ENCODE measurements at regions not wholly inside any gene's neighbourhood (a gene's known extent, or its start where the extent isn't known, plus 50 kb on each side); places are given as distances from the start of the nearest gene placed in this dataset.
"Not testable (repeated sequence)": the region's sequence is repeated elsewhere in the genome, so short reads cannot be mapped to it uniquely, and the experiment has no call there.

DNA sequence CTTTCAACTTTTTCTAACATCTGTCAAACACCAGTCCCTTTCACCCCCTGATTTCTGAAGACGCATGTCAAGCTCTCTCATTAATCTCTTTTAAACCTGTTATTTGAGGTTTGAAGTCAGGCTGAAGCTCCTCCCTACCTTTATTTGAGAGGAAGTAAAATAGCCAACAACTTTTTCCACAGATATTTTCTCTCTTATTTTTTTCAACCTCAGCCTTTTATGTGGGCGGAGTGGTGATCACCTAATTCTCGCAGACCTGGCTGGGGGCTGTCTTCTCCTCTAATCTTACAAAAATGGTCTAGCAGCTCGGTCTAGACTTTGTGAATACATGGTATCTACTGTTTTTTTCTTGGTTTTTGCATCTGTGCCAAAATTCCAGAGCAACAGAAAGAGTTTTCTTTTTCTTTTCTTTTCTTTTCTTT lies 395.7 kb upstream of the ACTBL2 start:
- TF ChIP-seq, protein P1, sequence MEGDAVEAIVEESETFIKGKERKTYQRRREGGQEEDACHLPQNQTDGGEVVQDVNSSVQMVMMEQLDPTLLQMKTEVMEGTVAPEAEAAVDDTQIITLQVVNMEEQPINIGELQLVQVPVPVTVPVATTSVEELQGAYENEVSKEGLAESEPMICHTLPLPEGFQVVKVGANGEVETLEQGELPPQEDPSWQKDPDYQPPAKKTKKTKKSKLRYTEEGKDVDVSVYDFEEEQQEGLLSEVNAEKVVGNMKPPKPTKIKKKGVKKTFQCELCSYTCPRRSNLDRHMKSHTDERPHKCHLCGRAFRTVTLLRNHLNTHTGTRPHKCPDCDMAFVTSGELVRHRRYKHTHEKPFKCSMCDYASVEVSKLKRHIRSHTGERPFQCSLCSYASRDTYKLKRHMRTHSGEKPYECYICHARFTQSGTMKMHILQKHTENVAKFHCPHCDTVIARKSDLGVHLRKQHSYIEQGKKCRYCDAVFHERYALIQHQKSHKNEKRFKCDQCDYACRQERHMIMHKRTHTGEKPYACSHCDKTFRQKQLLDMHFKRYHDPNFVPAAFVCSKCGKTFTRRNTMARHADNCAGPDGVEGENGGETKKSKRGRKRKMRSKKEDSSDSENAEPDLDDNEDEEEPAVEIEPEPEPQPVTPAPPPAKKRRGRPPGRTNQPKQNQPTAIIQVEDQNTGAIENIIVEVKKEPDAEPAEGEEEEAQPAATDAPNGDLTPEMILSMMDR (IDR thresholded peaks at IDR 0.05; ENCODE audit: extremely low read depth, missing control alignments) = no peak
- no peak for DNase-seq (ENCODE audit: low spot score)

- no peak for DNase-seq (ENCODE audit: low spot score)
- TF ChIP-seq, protein P1 (IDR thresholded peaks at IDR 0.05; ENCODE audit: extremely low read depth, missing control alignments) = no peak
These were observed 388.9 kb upstream of the ACTBL2 start for GRCh38 chr5:57871496-57871895.

DNA sequence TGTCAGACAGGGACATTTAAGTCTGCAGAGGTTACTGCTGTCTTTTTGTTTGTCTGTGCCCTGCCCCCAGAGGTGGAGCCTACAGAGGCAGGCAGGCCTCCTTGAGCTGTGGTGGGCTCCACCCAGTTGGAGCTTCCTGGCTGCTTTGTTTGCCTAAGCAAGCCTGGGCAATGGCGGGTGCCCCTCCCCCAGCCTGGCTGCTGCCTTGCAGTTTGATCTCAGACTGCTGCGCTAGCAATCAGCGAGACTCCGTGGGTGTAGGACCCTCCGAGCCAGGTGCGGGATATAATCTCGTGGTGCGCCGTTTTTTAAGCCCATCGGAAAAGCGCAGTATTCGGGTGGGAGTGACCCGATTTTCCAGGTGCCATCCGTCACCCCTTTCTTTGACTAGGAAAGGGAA lies 387.7 kb upstream of the ACTBL2 start:
- not testable (repeated sequence) for DNase-seq (ENCODE audit: low spot score)

DNA sequence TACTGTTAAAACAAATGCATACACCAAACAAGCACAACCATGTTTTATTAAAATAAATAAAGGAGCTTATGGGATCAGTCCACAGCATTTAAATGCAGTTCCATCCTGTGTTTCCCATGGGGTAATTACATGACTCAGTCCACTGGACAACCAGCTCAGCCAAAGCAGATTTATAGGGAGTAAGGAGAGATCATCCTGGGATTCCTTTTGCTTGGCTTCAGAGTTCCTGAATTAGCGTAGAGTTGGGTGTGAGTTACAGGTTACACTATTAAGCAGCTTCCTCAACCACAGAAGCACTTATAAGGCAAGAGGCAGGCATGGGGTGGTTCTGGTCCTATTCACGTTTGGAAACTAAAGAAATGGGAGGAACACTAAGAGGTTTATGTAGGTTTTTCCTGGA lies 381.1 kb upstream of the ACTBL2 start:
- TF ChIP-seq, protein P1 (IDR thresholded peaks at IDR 0.05; ENCODE audit: extremely low read depth, missing control alignments) = no peak
- no peak for DNase-seq (ENCODE audit: low spot score)

DNA sequence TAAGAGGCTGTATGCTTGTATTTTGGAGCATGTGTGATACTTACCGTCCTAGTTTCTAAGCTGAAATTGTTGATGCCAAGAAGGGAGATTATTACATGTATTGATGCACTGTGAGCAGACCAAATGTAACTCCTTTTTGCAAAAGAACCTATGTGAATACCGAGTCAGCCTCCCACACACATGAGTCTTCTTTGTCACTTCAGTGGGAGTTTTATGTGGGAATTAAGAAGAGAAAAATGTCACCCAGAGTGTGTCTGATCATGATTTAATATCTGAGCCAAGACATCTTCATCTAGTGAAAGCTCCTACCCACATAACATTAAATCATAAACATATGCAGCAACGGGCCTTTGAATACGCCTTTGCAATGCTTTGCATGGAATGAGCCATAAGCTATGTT lies 380.3 kb upstream of the ACTBL2 start:
- TF ChIP-seq, protein P1 (IDR thresholded peaks at IDR 0.05; ENCODE audit: extremely low read depth, missing control alignments) = no peak
- DNase-seq (ENCODE audit: low spot score) = no peak

GRCh38 chr5:57862471-57862911 lies 379.9 kb upstream of the ACTBL2 start:
- DNase-seq (ENCODE audit: low spot score) = no peak
- TF ChIP-seq, protein P1 (IDR thresholded peaks at IDR 0.05; ENCODE audit: extremely low read depth, missing control alignments) = no peak

GRCh38 chr5:57859626-57860025 lies 377.0 kb upstream of the ACTBL2 start:
- TF ChIP-seq, protein P1 (IDR thresholded peaks at IDR 0.05; ENCODE audit: extremely low read depth, missing control alignments) = no peak
- no peak for DNase-seq (ENCODE audit: low spot score)

GRCh38 chr5:57858905-57859304 lies 376.3 kb upstream of the ACTBL2 start:
- no peak for DNase-seq (ENCODE audit: low spot score)
- TF ChIP-seq, protein P1 (IDR thresholded peaks at IDR 0.05; ENCODE audit: extremely low read depth, missing control alignments) = no peak

Data from GM20000 (cell line).